HepG2 (cell line): ENCODE measurements at regions not wholly inside any gene's neighbourhood (a gene's known extent, or its start where the extent isn't known, plus 50 kb on each side); places are given as distances from the start of the nearest gene placed in this dataset.

Source experiments
- ATAC-seq: fragments of 200-7000 bp; cut with Tn5 transposase; 3 replicates; pipeline ENCODE4 v1.9.1; 2020; ENCODE audit warnings: mild to moderate bottlenecking, moderate library complexity
- BruUV-seq: library from RNA; stranded (reverse); fragments of 400-500 nt; replicated peaks from 2 replicates; lab custom pipeline; 2021; lab: Mats Ljungman, UMichigan
- CTCF ChIA-PET: fragments of 300-600 bp; formaldehyde crosslinking; extraction: SDS; loops from one replicate; lab custom pipeline; 2021; ENCODE audit warnings: low total read pairs, inconsistent platforms, low intra/inter-chr PET ratio; lab: Yijun Ruan, JAX
- POLR2A ChIA-PET: fragments of 350-600 bp; sonication (Branson Sonifier 250); formaldehyde crosslinking; loops from one replicate; lab custom pipeline; 2020; ENCODE audit warnings: antibody characterized with exemption, inconsistent platforms; lab: Yijun Ruan, JAX
- DNase-seq: peaks from one replicate; pipeline ENCODE4 v3.0.0-alpha.2; 2015; ENCODE audit warnings: low spot score
- FAIRE-seq: peaks from 3 replicates; lab custom pipeline; 2011; peaks lifted over from hg19 to GRCh38; lab: Jason Lieb, UNC
- H2AFZ ChIP-seq: one replicate; pipeline ENCODE4 v1.6.1; 2011; ENCODE audit warnings: low read length, inconsistent platforms
- H3K27ac ChIP-seq: fragments of 300-600 bp; 3 replicates; pipeline ENCODE4 v1.8.0; 2011; ENCODE audit warnings: mixed run types, mild to moderate bottlenecking, mixed read lengths, low read length, inconsistent platforms; ENCODE audit not compliant: insufficient read depth; ENCODE audit errors: extremely low read length
- H3K27me3 ChIP-seq, 2 experiments: fragments of 200-600 bp in 1 of 2; 2 replicates in 1 of 2; 3 replicates in 1 of 2; pipeline versions ENCODE4 v1.6.0 to v1.8.0; 2011; ENCODE audit warnings: low read length in 2 of 2, mild to moderate bottlenecking in 2 of 2, moderate library complexity in 2 of 2, inconsistent platforms in 1 of 2; ENCODE audit not compliant: insufficient read depth in 2 of 2, control insufficient read depth in 1 of 2
- H3K36me3 ChIP-seq, 2 experiments: fragments of 200-600 bp in 1 of 2; replicated peaks in 1 of 2; 2 replicates in 1 of 2; 3 replicates in 1 of 2; pipeline versions ENCODE4 v1.5.1 to v1.8.0; 2011; ENCODE audit warnings: low read length in 2 of 2, inconsistent platforms in 1 of 2; ENCODE audit not compliant: insufficient read depth in 2 of 2, control insufficient read depth in 1 of 2
- H3K4me1 ChIP-seq: 2 replicates; pipeline ENCODE4 v1.5.1; 2012; ENCODE audit warnings: low read length, inconsistent platforms; ENCODE audit not compliant: insufficient read depth
- H3K4me2 ChIP-seq: 2 replicates; pipeline ENCODE4 v1.6.0; 2011; ENCODE audit warnings: low read depth, low read length, inconsistent platforms
- H3K4me3 ChIP-seq, 3 experiments: fragments of 200-600 bp in 1 of 3; sonication (generic), shearing (Covaris generic) in 1 of 3; replicated peaks in 1 of 3; 2 replicates each; pipeline ENCODE4 v1.5.1; 2011 to 2016; ENCODE audit warnings: low read length in 3 of 3, inconsistent platforms in 2 of 3, low read depth in 2 of 3, mild to moderate bottlenecking in 2 of 3, control low read depth in 1 of 3, mixed read lengths in 1 of 3; ENCODE audit not compliant: insufficient read depth in 1 of 3
- H3K79me2 ChIP-seq: one replicate; pipeline ENCODE4 v1.6.1; 2011; ENCODE audit warnings: low read length, inconsistent platforms; ENCODE audit not compliant: insufficient read depth
- H3K9ac ChIP-seq: 2 replicates; pipeline ENCODE4 v1.6.0; 2011; ENCODE audit warnings: mild to moderate bottlenecking, low read depth, low read length, inconsistent platforms; ENCODE audit not compliant: insufficient read depth
- H3K9me3 ChIP-seq: 2 replicates; pipeline ENCODE4 v1.5.1; 2012; ENCODE audit warnings: mild to moderate bottlenecking, low read length
- H4K20me1 ChIP-seq: 2 replicates; pipeline ENCODE4 v1.6.0; 2011; ENCODE audit warnings: inconsistent platforms, mild to moderate bottlenecking, low read length, moderate library complexity; ENCODE audit not compliant: insufficient read depth
- CREB1 ChIP-seq, 2 experiments: fragments of 450-650 bp in 1 of 2; IDR thresholded peaks; 2 replicates each; pipeline ENCODE4 v1.6.1; 2016 to 2017; ENCODE audit warnings: control low read depth in 1 of 2, mild to moderate bottlenecking in 1 of 2, missing compliant biosample characterization in 1 of 2, missing genetic modification characterization in 1 of 2
- MIER2 ChIP-seq: IDR thresholded peaks from 2 replicates; pipeline ENCODE4 v1.6.1; 2016; ENCODE audit warnings: missing biosample characterization, missing genetic modification reagents
- NCOA2 ChIP-seq: sonication (generic); formaldehyde crosslinking; IDR thresholded peaks from 2 replicates; pipeline ENCODE4 v1.8.0; 2022; ENCODE audit warnings: inconsistent platforms
- PRMT3 ChIP-seq: sonication (generic); formaldehyde crosslinking; IDR thresholded peaks from 2 replicates; pipeline ENCODE4 v1.8.1; 2022; ENCODE audit warnings: low read depth, mild to moderate bottlenecking, moderate library complexity, missing genetic modification reagents, borderline replicate concordance
- RAD51 ChIP-seq: fragments of 450-650 bp; IDR thresholded peaks from 2 replicates; pipeline ENCODE4 v1.6.1; 2016; ENCODE audit warnings: borderline replicate concordance
- RFX1 ChIP-seq: fragments of 450-650 bp; IDR thresholded peaks from 2 replicates; pipeline ENCODE4 v1.6.1; 2017
- SNRNP70 ChIP-seq: fragments of 200-400 bp; formaldehyde crosslinking; IDR thresholded peaks from 2 replicates; pipeline ENCODE4 v1.6.1; 2017; ENCODE audit warnings: mild to moderate bottlenecking, low read depth, low read length, moderate library complexity
- SRSF9 ChIP-seq: fragments of 200-400 bp; formaldehyde crosslinking; IDR thresholded peaks from 2 replicates; pipeline ENCODE4 v1.6.1; 2018; ENCODE audit warnings: borderline replicate concordance, mild to moderate bottlenecking, low read depth, low read length; ENCODE audit not compliant: insufficient read depth, poor library complexity, severe bottlenecking
- ZSCAN9 ChIP-seq: IDR thresholded peaks from 2 replicates; pipeline ENCODE4 v1.6.1; 2016; ENCODE audit warnings: borderline replicate concordance
- WGBS: methylation state at CpG from one replicate; pipeline ENCODE4 v1.1.6; 2017; ENCODE audit warnings: low lambda C conversion rate; 5-methylcytosine and 5-hydroxymethylcytosine counted together
- in situ Hi-C: cut with HindIII; loops from 2 replicates; pipeline ENCODE4 v1.10.0; 2017; ENCODE audit warnings: low pct_unique_long_range_greater_than_20kb; ENCODE audit not compliant: extremely low pct_ligation_motif_present
- intact Hi-C: fragments of 100-400 bp; cut with micrococcal nuclease; formaldehyde crosslinking; loops from one replicate; pipeline ENCODE4 v1.10.0; 2022; ENCODE audit not compliant: unreplicated experiment
- TF ChIP-seq, protein P1 (sequence below): sonication (generic); formaldehyde crosslinking; IDR thresholded peaks from 2 replicates; pipeline ENCODE4 v1.5.0; 2020; ENCODE audit warnings: mild to moderate bottlenecking, missing genetic modification reagents

DNA sequence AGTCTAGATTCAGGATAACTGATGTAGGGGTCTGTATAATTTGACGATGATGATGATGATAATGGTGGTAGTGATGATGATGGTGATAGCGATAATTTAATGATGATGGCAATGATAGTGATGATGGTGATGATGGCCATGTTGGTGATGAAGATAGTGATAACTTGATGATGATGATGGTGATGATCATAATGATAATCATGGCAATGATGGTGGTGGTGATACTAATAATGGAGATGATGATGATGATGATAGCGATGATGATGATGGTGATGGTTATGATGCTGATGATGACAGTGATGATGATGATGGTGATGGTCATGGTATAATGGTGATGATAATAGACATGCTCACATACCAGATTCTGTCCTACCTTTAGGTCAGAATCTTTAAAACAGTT is 66.2 kb upstream of the SEZ6L start:
- no TSS peak for BruUV-seq
- ATAC-seq, result no peak
- no peaks in the 10 kb centered on the region for H3K36me3 ChIP-seq
- no peak for DNase-seq
- H3K27ac ChIP-seq, result no peak overlapping the region
- H3K4me1 ChIP-seq, result no peaks in the 10 kb centered on the region
- H3K79me2 ChIP-seq, result no peaks in the 10 kb centered on the region
- no peak overlapping the region for H2AFZ ChIP-seq
- H3K4me2 ChIP-seq, result no peak overlapping the region
- no peak overlapping the region for H3K4me3 ChIP-seq
- TF ChIP-seq PRMT3 (CRISPR knock-in tag) (no peak), CREB1 (IDR thresholded peaks at IDR 0.05) (peak; percentile 97), CREB1 (CRISPR knock-in tag; IDR thresholded peaks at IDR 0.05) (no peak)
- WGBS, result 3% methylated on average over 3 of the region's 3 CpGs
- no peak for FAIRE-seq
- H3K9me3 ChIP-seq, result no peaks in the 10 kb centered on the region
- H3K9ac ChIP-seq, result no peak overlapping the region
- in situ Hi-C loops, result no loop called here
- CTCF ChIA-PET, result no interaction called here
- no peaks in the 10 kb centered on the region for H4K20me1 ChIP-seq
- H3K27me3 ChIP-seq, result no peaks in the 10 kb centered on the region
- POLR2A ChIA-PET, result no interaction called here
- intact Hi-C loops, result no loop called here

DNA sequence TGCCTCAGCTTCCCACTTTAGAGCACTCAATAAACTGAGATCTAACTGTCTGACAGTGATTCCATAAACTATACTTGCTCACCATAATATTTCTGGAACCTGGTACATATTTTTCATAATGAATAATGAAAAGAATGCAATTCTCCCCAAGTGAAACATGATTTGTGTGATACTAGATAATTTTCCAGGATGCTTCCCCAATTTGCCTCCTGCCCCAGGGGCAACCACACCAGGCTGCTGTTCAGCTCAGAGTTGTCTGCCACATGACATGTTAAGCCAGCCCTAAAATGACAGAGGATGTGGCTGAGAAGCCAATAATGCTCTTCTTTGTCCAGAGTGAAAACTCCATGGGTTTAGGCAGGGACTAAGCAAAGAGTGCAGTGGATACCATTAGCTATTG is 62.9 kb upstream of the SEZ6L start:
- in situ Hi-C loops, result no loop called here
- Histone ChIP-seq H3K79me2 (no peaks in the 10 kb centered on the region), H3K4me2 (no peak overlapping the region), H2AFZ (no peak overlapping the region), H3K27ac (no peak overlapping the region), H3K36me3 (no peaks in the 10 kb centered on the region), H3K9ac (no peak overlapping the region), H4K20me1 (no peaks in the 10 kb centered on the region), H3K27me3 (no peaks in the 10 kb centered on the region), H3K9me3 (no peaks in the 10 kb centered on the region), H3K4me1 (no peaks in the 10 kb centered on the region), H3K4me3 (no peak overlapping the region)
- ATAC-seq (no peak), FAIRE-seq (no peak), DNase-seq (no peak)
- no TSS peak for BruUV-seq
- POLR2A ChIA-PET, result no interaction called here
- CTCF ChIA-PET, result no interaction called here
- TF ChIP-seq ZSCAN9 (CRISPR knock-in tag) (no peak), SNRNP70 (no peak), RAD51 (no peak), MIER2 (CRISPR knock-in tag) (no peak), RFX1 (no peak), SRSF9 (no peak), NCOA2 (CRISPR knock-in tag) (no peak)
- TF ChIP-seq, protein P1, sequence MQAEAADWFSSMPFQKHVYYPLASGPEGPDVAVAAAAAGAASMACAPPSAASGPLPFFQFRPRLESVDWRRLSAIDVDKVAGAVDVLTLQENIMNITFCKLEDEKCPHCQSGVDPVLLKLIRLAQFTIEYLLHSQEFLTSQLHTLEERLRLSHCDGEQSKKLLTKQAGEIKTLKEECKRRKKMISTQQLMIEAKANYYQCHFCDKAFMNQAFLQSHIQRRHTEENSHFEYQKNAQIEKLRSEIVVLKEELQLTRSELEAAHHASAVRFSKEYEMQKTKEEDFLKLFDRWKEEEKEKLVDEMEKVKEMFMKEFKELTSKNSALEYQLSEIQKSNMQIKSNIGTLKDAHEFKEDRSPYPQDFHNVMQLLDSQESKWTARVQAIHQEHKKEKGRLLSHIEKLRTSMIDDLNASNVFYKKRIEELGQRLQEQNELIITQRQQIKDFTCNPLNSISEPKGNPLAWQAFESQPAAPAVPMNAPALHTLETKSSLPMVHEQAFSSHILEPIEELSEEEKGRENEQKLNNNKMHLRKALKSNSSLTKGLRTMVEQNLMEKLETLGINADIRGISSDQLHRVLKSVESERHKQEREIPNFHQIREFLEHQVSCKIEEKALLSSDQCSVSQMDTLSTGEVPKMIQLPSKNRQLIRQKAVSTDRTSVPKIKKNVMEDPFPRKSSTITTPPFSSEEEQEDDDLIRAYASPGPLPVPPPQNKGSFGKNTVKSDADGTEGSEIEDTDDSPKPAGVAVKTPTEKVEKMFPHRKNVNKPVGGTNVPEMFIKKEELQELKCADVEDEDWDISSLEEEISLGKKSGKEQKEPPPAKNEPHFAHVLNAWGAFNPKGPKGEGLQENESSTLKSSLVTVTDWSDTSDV (CRISPR knock-in tag), result no peak
- intact Hi-C loops, result no loop called here
